Endothelial cell of umbilical vein (primary cell): ENCODE measurements at regions not wholly inside any gene's neighbourhood (a gene's known extent, or its start where the extent isn't known, plus 50 kb on each side); places are given as distances from the start of the nearest gene placed in this dataset.

Experiments
- CTCF ChIP-seq, 2 donors: IDR thresholded peaks; 1 replicate in 1 of 2; 2 replicates in 1 of 2; pipeline ENCODE4 v1.5.1; 2011; ENCODE audit warnings: low read length in 2 of 2, mild to moderate bottlenecking in 2 of 2, moderate library complexity in 2 of 2, control low read depth in 1 of 2, inconsistent platforms in 1 of 2, low read depth in 1 of 2; ENCODE audit not compliant: insufficient read depth in 1 of 2; ENCODE audit errors: extremely low read depth in 1 of 2
- EZH2 ChIP-seq: IDR thresholded peaks from 2 replicates; pipeline ENCODE4 v1.6.1; 2012; ENCODE audit warnings: borderline replicate concordance, low read depth, mild to moderate bottlenecking, moderate library complexity, low read length, inconsistent platforms; ENCODE audit not compliant: severe bottlenecking
- FOS ChIP-seq: IDR thresholded peaks from 2 replicates; pipeline ENCODE4 v1.6.1; 2011; ENCODE audit warnings: mild to moderate bottlenecking, low read length, moderate library complexity, borderline replicate concordance; ENCODE audit not compliant: insufficient read depth
- GATA2 ChIP-seq: IDR thresholded peaks from 2 replicates; pipeline ENCODE4 v1.7.0; 2011; ENCODE audit warnings: low read depth, mild to moderate bottlenecking, moderate library complexity, mixed read lengths, low read length; ENCODE audit not compliant: insufficient read length, insufficient read depth
- JUN ChIP-seq: IDR thresholded peaks from 2 replicates; pipeline ENCODE4 v1.6.1; 2011; ENCODE audit warnings: borderline replicate concordance, low read depth; ENCODE audit not compliant: insufficient read length, insufficient read depth
- MYC ChIP-seq: IDR thresholded peaks from one replicate; pipeline ENCODE4 v1.6.1; 2011; ENCODE audit warnings: mild to moderate bottlenecking, low read depth, low read length
- POLR2A ChIP-seq: IDR thresholded peaks from 2 replicates; pipeline ENCODE4 v1.6.1; 2012; ENCODE audit warnings: low read depth, mild to moderate bottlenecking, control low read depth, low read length
- POLR2AphosphoS5 ChIP-seq: IDR thresholded peaks from 2 replicates; pipeline ENCODE4 v1.6.1; 2012; ENCODE audit warnings: low read depth, mild to moderate bottlenecking, control low read depth, low read length, moderate library complexity; ENCODE audit not compliant: insufficient read depth
- TF ChIP-seq, protein P1 (sequence below): IDR thresholded peaks from 2 replicates; pipeline ENCODE4 v1.6.1; 2011; ENCODE audit not compliant: insufficient read depth, insufficient read length

GRCh38 chr3:157861076-157861765, 245.0 kb downstream of the SHOX2 start:
- TF ChIP-seq CTCF (IDR thresholded peaks at IDR 0.05; ENCODE audit: extremely low read depth in 1 of 2, insufficient read depth in 1 of 2, low read depth in 1 of 2, low read length in 2 of 2), result no peak
- TF ChIP-seq EZH2, result no peak
- TF ChIP-seq, protein P1, sequence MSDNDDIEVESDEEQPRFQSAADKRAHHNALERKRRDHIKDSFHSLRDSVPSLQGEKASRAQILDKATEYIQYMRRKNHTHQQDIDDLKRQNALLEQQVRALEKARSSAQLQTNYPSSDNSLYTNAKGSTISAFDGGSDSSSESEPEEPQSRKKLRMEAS, result no peak
- no peak for TF ChIP-seq MYC
- TF ChIP-seq POLR2A, result no peak
- no peak for TF ChIP-seq GATA2
- TF ChIP-seq POLR2AphosphoS5, result no peak
- TF ChIP-seq FOS, result no peak
- no peak for TF ChIP-seq JUN
